Common myeloid progenitor, CD34-positive (primary cell): ENCODE measurements at regions not wholly inside any gene's neighbourhood (a gene's known extent, or its start where the extent isn't known, plus 50 kb on each side); places are given as distances from the start of the nearest gene placed in this dataset.

Experiments
- CTCF ChIA-PET: fragments of 350-600 bp; sonication (Branson Sonifier 250); formaldehyde crosslinking; loops from one replicate; lab custom pipeline; 2021; ENCODE audit warnings: antibody characterized with exemption; lab: Charles Lee
- POLR2A ChIA-PET: fragments of 350-600 bp; sonication (Branson Sonifier 250); formaldehyde crosslinking; loops from one replicate; lab custom pipeline; 2021; ENCODE audit warnings: antibody characterized with exemption; lab: Charles Lee
- DNase-seq, 3 donors: peaks; one replicate each; pipeline versions ENCODE4 v3.0.0 to v3.0.0-alpha.2; 2013
- H3K27ac ChIP-seq, 2 experiments: 1 replicate in 1 of 2; 2 replicates in 1 of 2; pipeline ENCODE4 v1.7.0; 2013; ENCODE audit warnings: inconsistent platforms in 2 of 2, low read length in 2 of 2, mild to moderate bottlenecking in 2 of 2, low read depth in 1 of 2, moderate library complexity in 1 of 2; ENCODE audit not compliant: severe bottlenecking in 2 of 2, insufficient read depth in 1 of 2, poor library complexity in 1 of 2
- H3K27me3 ChIP-seq, 5 experiments: replicated peaks in 2 of 5; 1 replicate in 3 of 5; 2 replicates in 2 of 5; pipeline versions ENCODE4 v1.6.1 to v1.7.0; 2013; ENCODE audit warnings: low read length in 4 of 5, mild to moderate bottlenecking in 2 of 5, moderate library complexity in 2 of 5, inconsistent platforms in 1 of 5; ENCODE audit not compliant: insufficient read depth in 5 of 5, control insufficient read depth in 4 of 5
- H3K36me3 ChIP-seq, 4 experiments: 1 replicate in 2 of 4; 2 replicates in 2 of 4; pipeline versions ENCODE4 v1.6.1 to v1.7.0; 2013; ENCODE audit warnings: low read length in 3 of 4, control low read depth in 1 of 4, mild to moderate bottlenecking in 1 of 4; ENCODE audit not compliant: control insufficient read depth in 4 of 4, insufficient read depth in 4 of 4
- H3K4me1 ChIP-seq, 4 experiments: 1 replicate in 3 of 4; 2 replicates in 1 of 4; pipeline versions ENCODE4 v1.6.1 to v1.7.1; 2013; ENCODE audit warnings: low read length in 3 of 4, mild to moderate bottlenecking in 3 of 4, control low read depth in 1 of 4, inconsistent platforms in 1 of 4, moderate library complexity in 1 of 4; ENCODE audit not compliant: control insufficient read depth in 4 of 4, insufficient read depth in 4 of 4; ENCODE audit errors: control extremely low read depth in 1 of 4
- H3K4me3 ChIP-seq, 7 experiments: 1 replicate in 4 of 7; 2 replicates in 3 of 7; pipeline versions ENCODE4 v1.5.1 to v1.7.0; 2013; ENCODE audit warnings: mild to moderate bottlenecking in 7 of 7, low read length in 6 of 7, moderate library complexity in 6 of 7, inconsistent platforms in 2 of 7, low read depth in 2 of 7, control low read depth in 1 of 7; ENCODE audit not compliant: insufficient read depth in 4 of 7, control insufficient read depth in 1 of 7; ENCODE audit errors: extremely low read depth in 1 of 7
- H3K9me3 ChIP-seq, 5 experiments: 1 replicate in 4 of 5; 2 replicates in 1 of 5; pipeline versions ENCODE4 v1.6.1 to v1.7.1; 2013; ENCODE audit warnings: low read length in 4 of 5, mild to moderate bottlenecking in 2 of 5, inconsistent platforms in 1 of 5, low read depth in 1 of 5, moderate library complexity in 1 of 5; ENCODE audit not compliant: control insufficient read depth in 4 of 5, insufficient read depth in 2 of 5; ENCODE audit errors: control extremely low read depth in 1 of 5
- WGBS: methylation state at CpG from one replicate; pipeline ENCODE4 v1.1.5; 2013; ENCODE audit not compliant: insufficient coverage; 5-methylcytosine and 5-hydroxymethylcytosine counted together

DNA sequence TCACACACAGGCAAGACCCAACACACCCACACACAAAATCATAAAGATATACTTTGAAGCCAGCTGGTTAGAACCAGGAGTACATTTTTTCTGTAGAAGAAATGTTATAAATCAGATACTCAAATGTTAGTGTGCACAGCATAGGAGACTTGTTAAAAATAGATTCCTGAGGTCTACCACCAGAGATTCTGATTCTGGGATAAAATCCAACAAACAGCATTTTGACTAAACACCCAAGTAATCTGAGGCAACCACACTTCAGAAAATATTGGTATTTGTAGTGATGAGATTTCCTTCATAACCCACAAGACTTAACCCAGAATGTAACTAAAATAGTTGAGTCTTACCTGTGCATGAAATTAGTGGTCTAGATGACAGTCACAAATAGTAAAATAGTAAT, 301.8 kb downstream of the HNRNPD start:
- no peaks in the 10 kb centered on the region for H3K36me3 ChIP-seq
- no peak overlapping the region for H3K27ac ChIP-seq
- peaks cover 0 to 2% (median 0%) of the 10 kb centered on the region in 5 experiments for H3K27me3 ChIP-seq
- ChIA-PET POLR2A (interaction anchor here (0.6 kb wide), 1 partner anchor 95 kb away, joined by 4 read pairs; no protein-coding TSS in a partner anchor), CTCF (interaction anchor here (0.6 kb wide), 1 partner anchor 11 kb away, joined by 3 read pairs; no protein-coding TSS in a partner anchor)
- no peak for DNase-seq
- H3K4me3 ChIP-seq = no peak overlapping the region
- H3K4me1 ChIP-seq = no peaks in the 10 kb centered on the region
- H3K9me3 ChIP-seq = no peaks in the 10 kb centered on the region

DNA sequence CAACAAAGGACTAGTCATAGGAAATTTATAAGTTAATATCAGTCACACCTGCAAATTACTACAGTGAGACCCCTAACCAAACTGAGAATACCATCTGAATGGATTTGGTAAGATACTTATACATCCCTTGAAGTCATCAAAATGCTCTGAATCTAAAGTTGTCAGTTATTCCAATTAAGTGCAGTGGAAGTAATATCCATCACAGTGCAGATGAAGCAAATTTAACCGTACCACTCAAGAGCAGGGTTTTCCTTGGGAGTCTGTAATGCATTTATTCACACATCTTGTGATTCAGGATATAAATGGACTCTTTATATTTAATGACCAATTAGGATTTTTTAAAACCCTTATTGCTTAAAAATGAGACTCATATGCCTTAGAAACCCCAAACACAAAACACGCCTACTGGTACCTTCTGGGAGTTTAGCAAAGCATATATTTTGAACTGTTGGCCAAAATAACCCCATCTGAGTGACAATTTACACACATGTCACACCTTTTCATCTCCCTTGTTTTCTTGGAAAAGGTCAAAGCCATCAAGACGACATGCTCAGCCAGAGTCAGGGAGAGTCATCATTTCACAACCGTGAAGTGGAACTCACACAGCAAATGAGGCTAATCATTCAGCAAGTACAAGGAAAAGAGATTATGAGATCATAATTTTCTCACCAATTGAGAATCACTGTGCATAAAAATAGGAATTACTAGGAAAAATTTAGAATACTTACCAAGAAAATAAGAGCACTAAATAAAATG, 303.7 kb downstream of the HNRNPD start:
- 100% methylated on average over 2 of the region's 4 CpGs for WGBS
- CTCF ChIA-PET = no interaction called here
- no peak for DNase-seq
- Histone ChIP-seq H3K36me3 (no peaks in the 10 kb centered on the region), H3K9me3 (no peaks in the 10 kb centered on the region), H3K27ac (no peak overlapping the region), H3K4me3 (no peak overlapping the region), H3K27me3 (peaks cover 0 to 2% (median 0%) of the 10 kb centered on the region in 5 experiments), H3K4me1 (no peaks in the 10 kb centered on the region)
- POLR2A ChIA-PET = no interaction called here

DNA sequence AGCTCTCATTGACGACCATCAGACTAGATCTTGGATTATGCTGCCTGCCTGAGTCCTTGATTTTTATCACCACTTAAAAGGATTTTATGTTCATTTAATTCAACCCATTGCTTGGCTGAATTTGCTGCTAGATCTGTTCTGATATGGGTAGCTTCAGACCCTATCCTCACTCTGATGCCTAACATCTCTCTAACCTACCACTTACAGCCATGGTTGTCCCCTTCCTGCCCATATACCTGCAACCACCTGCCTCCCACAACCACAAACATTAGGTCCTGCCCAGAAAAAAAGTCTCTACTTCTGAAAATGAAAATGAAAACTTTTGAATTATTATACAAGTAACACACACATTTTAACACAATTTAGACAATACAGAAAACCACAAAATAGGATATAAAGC, 310.8 kb downstream of the HNRNPD start:
- CTCF ChIA-PET = no interaction called here
- H3K4me1 ChIP-seq = peaks cover 0 to 2% (median 0%) of the 10 kb centered on the region in 4 experiments
- WGBS = 100% methylated on average over 1 of the region's 1 CpG

DNA sequence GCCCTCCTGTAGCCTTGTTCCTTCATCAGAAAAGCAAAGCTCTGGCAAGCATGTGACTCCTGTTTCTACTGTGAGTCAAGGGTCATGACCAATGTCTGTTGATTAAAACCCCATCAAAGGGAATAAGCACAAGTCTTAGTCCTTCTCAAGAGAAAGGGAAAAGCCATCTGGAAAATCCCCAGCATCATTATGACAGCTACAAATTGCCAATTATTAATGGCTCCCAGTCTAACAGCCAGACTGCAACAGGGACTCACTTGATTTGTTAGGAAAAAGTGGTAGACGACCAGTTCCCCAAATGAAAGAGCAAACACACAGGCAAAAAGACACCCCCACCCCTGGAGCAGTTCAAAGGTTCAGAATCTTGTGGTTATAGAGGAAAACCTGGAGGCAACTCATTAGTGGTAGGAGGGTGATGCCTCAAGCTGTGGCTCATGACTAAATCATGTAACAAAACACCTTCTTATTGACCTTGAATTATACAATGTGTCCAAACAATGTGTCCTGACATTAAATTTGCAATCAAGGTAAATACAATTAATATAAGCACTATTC, 315.7 kb downstream of the HNRNPD start:
- H3K27ac ChIP-seq = no peak overlapping the region
- no peak overlapping the region for H3K4me3 ChIP-seq
- DNase-seq = no peak
- POLR2A ChIA-PET = no interaction called here
- no peaks in the 10 kb centered on the region for H3K36me3 ChIP-seq
- peaks cover 0 to 2% (median 0%) of the 10 kb centered on the region in 5 experiments for H3K27me3 ChIP-seq
- CTCF ChIA-PET = no interaction called here
- H3K9me3 ChIP-seq = peaks cover 0 to 3% (median 0%) of the 10 kb centered on the region in 5 experiments
- peaks cover 0 to under 1% (median 0%) of the 10 kb centered on the region in 4 experiments for H3K4me1 ChIP-seq
- no CpG with 5 or more reads among the region's 1 CpG for WGBS

More for the DNA sequence above, 310.8 kb downstream of the HNRNPD start:
- Histone ChIP-seq H3K27me3 (peaks cover 0 to 3% (median 1%) of the 10 kb centered on the region in 5 experiments), H3K27ac (no peak overlapping the region), H3K36me3 (no peaks in the 10 kb centered on the region), H3K4me3 (no peak overlapping the region), H3K9me3 (no peaks in the 10 kb centered on the region)
- POLR2A ChIA-PET = no interaction called here
- DNase-seq = no peak

DNA sequence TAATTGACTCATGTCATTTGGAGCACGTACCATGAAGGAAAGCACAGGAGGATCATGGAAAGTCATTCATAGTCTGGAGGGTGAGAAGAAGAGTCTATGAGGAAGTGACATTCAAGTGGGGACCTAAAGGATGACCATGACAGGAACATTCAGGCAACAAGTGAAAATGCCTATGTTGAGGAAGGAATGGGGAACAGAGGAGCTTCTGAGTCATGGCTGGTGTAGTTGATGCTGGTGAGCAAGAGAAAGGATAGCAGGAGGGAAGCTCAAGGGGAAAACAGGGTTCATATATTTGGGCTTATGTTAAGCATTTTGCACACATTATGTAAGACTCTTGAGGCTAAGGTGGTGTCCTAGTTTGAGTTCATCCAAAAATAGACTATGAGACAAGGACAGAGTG, 318.6 kb downstream of the HNRNPD start:
- Histone ChIP-seq H3K27me3 (peaks cover 0 to 9% (median 0%) of the 10 kb centered on the region in 5 experiments), H3K4me3 (no peak overlapping the region), H3K4me1 (no peaks in the 10 kb centered on the region), H3K27ac (no peak overlapping the region), H3K36me3 (no peaks in the 10 kb centered on the region), H3K9me3 (peaks cover 0 to 3% (median 0%) of the 10 kb centered on the region in 5 experiments)
- no peak for DNase-seq
- WGBS = 100% methylated on average over 1 of the region's 1 CpG
- POLR2A ChIA-PET = no interaction called here
- CTCF ChIA-PET = interaction anchor here (1.0 kb wide), 1 partner anchor 19 kb away, joined by 3 read pairs; no protein-coding TSS in a partner anchor

DNA sequence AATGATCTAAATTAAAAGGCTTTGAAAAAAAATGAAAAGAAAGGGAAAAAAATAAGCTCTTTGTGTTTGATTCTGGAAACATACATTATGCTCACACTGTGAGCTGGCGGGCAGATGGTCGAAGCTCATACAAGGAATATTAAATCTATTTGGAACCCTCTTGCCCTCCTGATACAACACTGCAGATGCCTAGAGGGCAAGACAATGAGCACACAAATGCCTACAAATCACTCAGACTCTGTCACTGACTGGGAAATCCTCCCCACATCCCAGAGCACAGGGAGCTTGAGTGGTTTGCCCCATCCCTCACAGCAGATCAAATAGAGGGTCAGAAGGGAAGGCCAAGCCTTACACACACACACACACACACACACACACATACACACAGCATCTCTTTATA, 320.4 kb downstream of the HNRNPD start:
- WGBS = no CpG with 5 or more reads among the region's 2 CpGs
- H3K27ac ChIP-seq = no peak overlapping the region
- H3K4me1 ChIP-seq = no peaks in the 10 kb centered on the region
- CTCF ChIA-PET = interaction anchor here (1.2 kb wide), 1 partner anchor 16 kb away, joined by 4 read pairs; no protein-coding TSS in a partner anchor
- H3K36me3 ChIP-seq = no peaks in the 10 kb centered on the region
- POLR2A ChIA-PET = no interaction called here
- no peak for DNase-seq
- no peak overlapping the region for H3K4me3 ChIP-seq
- H3K9me3 ChIP-seq = peaks cover 0 to 3% (median 0%) of the 10 kb centered on the region in 5 experiments
- H3K27me3 ChIP-seq = peaks cover 0 to 12% (median 0%) of the 10 kb centered on the region in 5 experiments

DNA sequence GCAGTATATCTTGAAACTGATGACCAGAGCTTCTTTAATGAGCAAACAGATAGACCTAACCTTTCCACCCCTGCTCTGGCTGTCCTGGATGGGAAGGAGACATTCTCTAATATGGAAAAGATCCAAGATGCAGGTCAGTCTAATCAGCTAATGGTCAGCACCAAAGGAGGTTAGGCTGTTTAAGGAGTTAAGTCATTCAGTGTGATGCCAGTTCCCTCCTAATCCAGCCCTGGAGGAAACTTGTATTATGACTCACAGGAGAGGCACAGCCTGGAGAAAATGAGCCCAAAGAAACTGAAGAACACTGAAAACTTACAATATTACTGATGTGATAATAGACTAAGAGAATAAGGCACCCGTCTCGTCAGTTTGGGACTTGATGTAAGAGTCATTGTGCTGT, 323.0 kb downstream of the HNRNPD start:
- WGBS = 94% methylated on average over 2 of the region's 2 CpGs
- CTCF ChIA-PET = no interaction called here

More for the DNA sequence above, 323.0 kb downstream of the HNRNPD start:
- POLR2A ChIA-PET = interaction anchor here (0.6 kb wide), 1 partner anchor 108 kb away, joined by 3 read pairs; no protein-coding TSS in a partner anchor
- H3K4me1 ChIP-seq = no peaks in the 10 kb centered on the region
- H3K27ac ChIP-seq = no peak overlapping the region
- H3K36me3 ChIP-seq = no peaks in the 10 kb centered on the region
- H3K9me3 ChIP-seq = no peaks in the 10 kb centered on the region
- peaks cover 0 to 12% (median 10%) of the 10 kb centered on the region in 5 experiments for H3K27me3 ChIP-seq
- H3K4me3 ChIP-seq = no peak overlapping the region
- DNase-seq = no peak
